Uterus (tissue), 3 donors: ENCODE measurements at regions not wholly inside any gene's neighbourhood (a gene's known extent, or its start where the extent isn't known, plus 50 kb on each side); places are given as distances from the start of the nearest gene placed in this dataset.

Source experiments
- DNase-seq, 2 donors: peaks; one replicate each; pipeline ENCODE4 v3.0.0-alpha.2; 2019 to 2020
- H3K27ac ChIP-seq, 2 donors: fragments of 200-600 bp; sonication (generic); 1 replicate in 1 of 2; 2 replicates in 1 of 2; pipeline ENCODE4 v1.5.1; 2016 to 2018
- H3K27me3 ChIP-seq, 2 donors: fragments of 200-600 bp; sonication (generic); one replicate each; pipeline ENCODE4 v1.5.1; 2018 to 2019; ENCODE audit warnings: control low read depth in 1 of 2
- H3K36me3 ChIP-seq, 2 donors: fragments of 200-600 bp; sonication (generic); one replicate each; pipeline ENCODE4 v1.5.1; 2019; ENCODE audit warnings: control low read depth in 1 of 2
- H3K4me1 ChIP-seq, 2 donors: fragments of 200-600 bp; sonication (generic); one replicate each; pipeline ENCODE4 v1.5.1; 2018 to 2019; ENCODE audit warnings: control low read depth in 1 of 2
- H3K4me3 ChIP-seq, 2 donors: fragments of 200-600 bp; sonication (generic); 1 replicate in 1 of 2; 2 replicates in 1 of 2; pipeline ENCODE4 v1.5.1; 2018 to 2019; ENCODE audit warnings: mild to moderate bottlenecking in 1 of 2
- H3K9me3 ChIP-seq, 2 donors: fragments of 200-600 bp; sonication (generic); one replicate each; pipeline ENCODE4 v1.5.1; 2019; ENCODE audit warnings: control low read depth in 1 of 2
- CTCF ChIP-seq, 4 experiments: fragments of 200-600 bp in 2 of 4; fragments of 450-650 bp in 2 of 4; sonication (generic) in 2 of 4; IDR thresholded peaks; one replicate each; pipeline ENCODE4 v1.5.1; 2016 to 2019; ENCODE audit warnings: antibody characterized with exemption in 4 of 4, mild to moderate bottlenecking in 2 of 4, moderate library complexity in 1 of 4
- POLR2A ChIP-seq, 2 donors: fragments of 450-650 bp; IDR thresholded peaks; one replicate each; pipeline ENCODE4 v1.6.1; 2016; ENCODE audit warnings: antibody characterized with exemption in 2 of 2, mild to moderate bottlenecking in 1 of 2, moderate library complexity in 1 of 2
- intact Hi-C: fragments of 100-400 bp; cut with DNase I; formaldehyde crosslinking; loops from one replicate; pipeline ENCODE4 v1.15.1; 2023; ENCODE audit warnings: low total_unique reads
- donor health status: DM: yes; HTN: yes; CAD: no.

- H3K9me3 ChIP-seq = no peaks in the 10 kb centered on the region
- no peak overlapping the region for H3K27ac ChIP-seq
- H3K4me3 ChIP-seq = no peak overlapping the region
- H3K27me3 ChIP-seq = no peaks in the 10 kb centered on the region
- intact Hi-C loops = no loop called here
- H3K4me1 ChIP-seq = no peaks in the 10 kb centered on the region
- H3K36me3 ChIP-seq = no peaks in the 10 kb centered on the region
- no peak for DNase-seq
- TF ChIP-seq POLR2A (IDR thresholded peaks at IDR 0.05) = no peak
- TF ChIP-seq CTCF (IDR thresholded peaks at IDR 0.05) = no peak
These were observed 664.2 kb upstream of the CPEB2 start for GRCh38 chr4:14337892-14338584.

- H3K27ac ChIP-seq = no peak overlapping the region
- intact Hi-C loops = no loop called here
- no peak for TF ChIP-seq CTCF (IDR thresholded peaks at IDR 0.05)
- no peak for TF ChIP-seq POLR2A (IDR thresholded peaks at IDR 0.05)
These were observed 663.6 kb upstream of the CPEB2 start for GRCh38 chr4:14338585-14339265.

GRCh38 chr4:14339715-14340114, 662.6 kb upstream of the CPEB2 start:
- Histone ChIP-seq H3K9me3 (no peaks in the 10 kb centered on the region), H3K36me3 (no peaks in the 10 kb centered on the region), H3K27ac (no peak overlapping the region), H3K27me3 (no peaks in the 10 kb centered on the region), H3K4me3 (no peak overlapping the region), H3K4me1 (no peaks in the 10 kb centered on the region)
- no peak for DNase-seq
- intact Hi-C loops = no loop called here
- no peak for TF ChIP-seq CTCF (IDR thresholded peaks at IDR 0.05)
- no peak for TF ChIP-seq POLR2A (IDR thresholded peaks at IDR 0.05)

More at GRCh38 chr4:14338585-14339265, 663.6 kb upstream of the CPEB2 start:
- Histone ChIP-seq H3K9me3 (no peaks in the 10 kb centered on the region), H3K4me3 (no peak overlapping the region), H3K36me3 (no peaks in the 10 kb centered on the region), H3K4me1 (no peaks in the 10 kb centered on the region), H3K27me3 (no peaks in the 10 kb centered on the region)
- no peak for DNase-seq

- TF ChIP-seq CTCF (IDR thresholded peaks at IDR 0.05) (no peak), POLR2A (IDR thresholded peaks at IDR 0.05) (no peak)
- intact Hi-C loops = no loop called here
- Histone ChIP-seq H3K36me3 (no peaks in the 10 kb centered on the region), H3K4me1 (no peaks in the 10 kb centered on the region), H3K9me3 (no peaks in the 10 kb centered on the region), H3K27ac (no peak overlapping the region), H3K27me3 (no peaks in the 10 kb centered on the region), H3K4me3 (no peak overlapping the region)
- no peak for DNase-seq
These were observed 662.0 kb upstream of the CPEB2 start for GRCh38 chr4:14340321-14340720.

- H3K27ac ChIP-seq = no peak overlapping the region
- H3K9me3 ChIP-seq = no peaks in the 10 kb centered on the region
- H3K4me1 ChIP-seq = no peaks in the 10 kb centered on the region
- no peak overlapping the region for H3K4me3 ChIP-seq
- H3K27me3 ChIP-seq = no peaks in the 10 kb centered on the region
- no peaks in the 10 kb centered on the region for H3K36me3 ChIP-seq
- DNase-seq = no peak
- TF ChIP-seq CTCF (IDR thresholded peaks at IDR 0.05) (no peak), POLR2A (IDR thresholded peaks at IDR 0.05) (no peak)
- intact Hi-C loops = no loop called here
These were observed 658.3 kb upstream of the CPEB2 start for GRCh38 chr4:14343961-14344360.
